HepG2 (cell line): ENCODE measurements at regions not wholly inside any gene's neighbourhood (a gene's known extent, or its start where the extent isn't known, plus 50 kb on each side); places are given as distances from the start of the nearest gene placed in this dataset.

Experiments used
- ATAC-seq: fragments of 200-7000 bp; cut with Tn5 transposase; 3 replicates; pipeline ENCODE4 v1.9.1; 2020; ENCODE audit warnings: mild to moderate bottlenecking, moderate library complexity
- BruUV-seq: library from RNA; stranded (reverse); fragments of 400-500 nt; replicated peaks from 2 replicates; lab custom pipeline; 2021; lab: Mats Ljungman, UMichigan
- CTCF ChIA-PET: fragments of 300-600 bp; formaldehyde crosslinking; extraction: SDS; loops from one replicate; lab custom pipeline; 2021; ENCODE audit warnings: low total read pairs, inconsistent platforms, low intra/inter-chr PET ratio; lab: Yijun Ruan, JAX
- POLR2A ChIA-PET: fragments of 350-600 bp; sonication (Branson Sonifier 250); formaldehyde crosslinking; loops from one replicate; lab custom pipeline; 2020; ENCODE audit warnings: antibody characterized with exemption, inconsistent platforms; lab: Yijun Ruan, JAX
- DNase-seq: peaks from one replicate; pipeline ENCODE4 v3.0.0-alpha.2; 2015; ENCODE audit warnings: low spot score
- FAIRE-seq: peaks from 3 replicates; lab custom pipeline; 2011; peaks lifted over from hg19 to GRCh38; lab: Jason Lieb, UNC
- H2AFZ ChIP-seq: one replicate; pipeline ENCODE4 v1.6.1; 2011; ENCODE audit warnings: low read length, inconsistent platforms
- H3K27ac ChIP-seq: fragments of 300-600 bp; 3 replicates; pipeline ENCODE4 v1.8.0; 2011; ENCODE audit warnings: mixed run types, mild to moderate bottlenecking, mixed read lengths, low read length, inconsistent platforms; ENCODE audit not compliant: insufficient read depth; ENCODE audit errors: extremely low read length
- H3K27me3 ChIP-seq, 2 experiments: fragments of 200-600 bp in 1 of 2; 2 replicates in 1 of 2; 3 replicates in 1 of 2; pipeline versions ENCODE4 v1.6.0 to v1.8.0; 2011; ENCODE audit warnings: low read length in 2 of 2, mild to moderate bottlenecking in 2 of 2, moderate library complexity in 2 of 2, inconsistent platforms in 1 of 2; ENCODE audit not compliant: insufficient read depth in 2 of 2, control insufficient read depth in 1 of 2
- H3K36me3 ChIP-seq, 2 experiments: fragments of 200-600 bp in 1 of 2; replicated peaks in 1 of 2; 2 replicates in 1 of 2; 3 replicates in 1 of 2; pipeline versions ENCODE4 v1.5.1 to v1.8.0; 2011; ENCODE audit warnings: low read length in 2 of 2, inconsistent platforms in 1 of 2; ENCODE audit not compliant: insufficient read depth in 2 of 2, control insufficient read depth in 1 of 2
- H3K4me1 ChIP-seq: 2 replicates; pipeline ENCODE4 v1.5.1; 2012; ENCODE audit warnings: low read length, inconsistent platforms; ENCODE audit not compliant: insufficient read depth
- H3K4me2 ChIP-seq: 2 replicates; pipeline ENCODE4 v1.6.0; 2011; ENCODE audit warnings: low read depth, low read length, inconsistent platforms
- H3K4me3 ChIP-seq, 3 experiments: fragments of 200-600 bp in 1 of 3; sonication (generic), shearing (Covaris generic) in 1 of 3; replicated peaks in 1 of 3; 2 replicates each; pipeline ENCODE4 v1.5.1; 2011 to 2016; ENCODE audit warnings: low read length in 3 of 3, inconsistent platforms in 2 of 3, low read depth in 2 of 3, mild to moderate bottlenecking in 2 of 3, control low read depth in 1 of 3, mixed read lengths in 1 of 3; ENCODE audit not compliant: insufficient read depth in 1 of 3
- H3K79me2 ChIP-seq: one replicate; pipeline ENCODE4 v1.6.1; 2011; ENCODE audit warnings: low read length, inconsistent platforms; ENCODE audit not compliant: insufficient read depth
- H3K9ac ChIP-seq: 2 replicates; pipeline ENCODE4 v1.6.0; 2011; ENCODE audit warnings: mild to moderate bottlenecking, low read depth, low read length, inconsistent platforms; ENCODE audit not compliant: insufficient read depth
- H3K9me3 ChIP-seq: 2 replicates; pipeline ENCODE4 v1.5.1; 2012; ENCODE audit warnings: mild to moderate bottlenecking, low read length
- H4K20me1 ChIP-seq: 2 replicates; pipeline ENCODE4 v1.6.0; 2011; ENCODE audit warnings: inconsistent platforms, mild to moderate bottlenecking, low read length, moderate library complexity; ENCODE audit not compliant: insufficient read depth
- ATF7 ChIP-seq, 2 experiments: fragments of 450-650 bp in 1 of 2; sonication (generic) in 1 of 2; formaldehyde crosslinking in 1 of 2; IDR thresholded peaks; 2 replicates each; pipeline versions ENCODE4 v1.4.0 to v1.6.1; 2016 to 2020; ENCODE audit warnings: antibody characterized with exemption in 1 of 2, mild to moderate bottlenecking in 1 of 2, missing genetic modification reagents in 1 of 2
- KDM4B ChIP-seq: sonication (generic); formaldehyde crosslinking; IDR thresholded peaks from 2 replicates; pipeline ENCODE4 v1.4.0; 2020; ENCODE audit warnings: missing genetic modification reagents
- MIER2 ChIP-seq: IDR thresholded peaks from 2 replicates; pipeline ENCODE4 v1.6.1; 2016; ENCODE audit warnings: missing biosample characterization, missing genetic modification reagents
- NKX3-1 ChIP-seq: sonication (generic); formaldehyde crosslinking; IDR thresholded peaks from 2 replicates; pipeline ENCODE4 v1.5.0; 2020; ENCODE audit warnings: missing genetic modification reagents
- SMAD1 ChIP-seq: sonication (generic); formaldehyde crosslinking; IDR thresholded peaks from 2 replicates; pipeline ENCODE4 v1.4.0; 2020; ENCODE audit warnings: missing genetic modification reagents, low read depth, mild to moderate bottlenecking, borderline replicate concordance
- WGBS: methylation state at CpG from one replicate; pipeline ENCODE4 v1.1.6; 2017; ENCODE audit warnings: low lambda C conversion rate; 5-methylcytosine and 5-hydroxymethylcytosine counted together
- in situ Hi-C: cut with HindIII; loops from 2 replicates; pipeline ENCODE4 v1.10.0; 2017; ENCODE audit warnings: low pct_unique_long_range_greater_than_20kb; ENCODE audit not compliant: extremely low pct_ligation_motif_present
- intact Hi-C: fragments of 100-400 bp; cut with micrococcal nuclease; formaldehyde crosslinking; loops from one replicate; pipeline ENCODE4 v1.10.0; 2022; ENCODE audit not compliant: unreplicated experiment
- TF ChIP-seq, protein P1 (sequence below): sonication (generic); formaldehyde crosslinking; IDR thresholded peaks from 2 replicates; pipeline ENCODE4 v1.4.0; 2020; ENCODE audit warnings: missing genetic modification reagents, borderline replicate concordance
- TF ChIP-seq, protein P2 (sequence below): sonication (generic); formaldehyde crosslinking; IDR thresholded peaks from 2 replicates; pipeline ENCODE4 v1.8.0; 2022; ENCODE audit warnings: low read depth, missing genetic modification reagents

DNA sequence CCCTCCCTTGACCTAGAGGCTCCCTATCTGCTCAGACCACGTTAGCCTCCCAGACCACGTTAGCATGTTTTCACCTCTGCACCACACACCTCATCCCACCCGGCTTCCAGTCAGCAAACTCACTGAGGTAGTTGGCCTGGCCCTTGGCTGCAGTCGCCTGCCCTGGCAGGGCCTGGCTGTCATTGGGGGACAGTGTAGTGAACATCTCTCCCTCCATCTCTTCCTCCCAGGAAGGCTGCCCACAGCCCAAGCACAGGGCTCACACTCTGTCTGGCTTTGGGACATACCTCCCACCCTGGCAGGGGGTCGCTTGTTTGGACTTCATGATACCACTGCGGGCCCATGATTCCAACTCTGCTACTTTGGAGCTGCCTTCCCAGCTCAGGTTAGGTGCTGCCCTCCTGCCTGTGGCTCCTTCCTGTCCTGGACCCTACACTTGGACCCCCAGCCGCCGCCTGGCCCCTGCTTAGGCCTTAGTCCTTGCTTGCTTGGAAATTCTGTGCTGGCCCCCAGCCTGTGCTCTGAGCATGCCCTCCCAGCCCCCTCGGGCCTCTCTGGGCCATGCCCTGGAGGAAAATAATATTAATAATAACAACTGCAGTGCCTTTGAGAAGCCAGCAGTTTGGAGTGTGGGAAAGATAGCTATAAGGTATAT lies 167.7 kb downstream of the COPRS start (continued):
- TF ChIP-seq, protein P1, sequence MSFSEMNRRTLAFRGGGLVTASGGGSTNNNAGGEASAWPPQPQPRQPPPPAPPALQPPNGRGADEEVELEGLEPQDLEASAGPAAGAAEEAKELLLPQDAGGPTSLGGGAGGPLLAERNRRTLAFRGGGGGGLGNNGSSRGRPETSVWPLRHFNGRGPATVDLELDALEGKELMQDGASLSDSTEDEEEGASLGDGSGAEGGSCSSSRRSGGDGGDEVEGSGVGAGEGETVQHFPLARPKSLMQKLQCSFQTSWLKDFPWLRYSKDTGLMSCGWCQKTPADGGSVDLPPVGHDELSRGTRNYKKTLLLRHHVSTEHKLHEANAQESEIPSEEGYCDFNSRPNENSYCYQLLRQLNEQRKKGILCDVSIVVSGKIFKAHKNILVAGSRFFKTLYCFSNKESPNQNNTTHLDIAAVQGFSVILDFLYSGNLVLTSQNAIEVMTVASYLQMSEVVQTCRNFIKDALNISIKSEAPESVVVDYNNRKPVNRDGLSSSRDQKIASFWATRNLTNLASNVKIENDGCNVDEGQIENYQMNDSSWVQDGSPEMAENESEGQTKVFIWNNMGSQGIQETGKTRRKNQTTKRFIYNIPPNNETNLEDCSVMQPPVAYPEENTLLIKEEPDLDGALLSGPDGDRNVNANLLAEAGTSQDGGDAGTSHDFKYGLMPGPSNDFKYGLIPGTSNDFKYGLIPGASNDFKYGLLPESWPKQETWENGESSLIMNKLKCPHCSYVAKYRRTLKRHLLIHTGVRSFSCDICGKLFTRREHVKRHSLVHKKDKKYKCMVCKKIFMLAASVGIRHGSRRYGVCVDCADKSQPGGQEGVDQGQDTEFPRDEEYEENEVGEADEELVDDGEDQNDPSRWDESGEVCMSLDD (CRISPR knock-in tag), result no peak
- no peak for TF ChIP-seq SMAD1
- TF ChIP-seq NKX3-1, result no peak
- no peak for TF ChIP-seq MIER2 (CRISPR knock-in tag)
- TF ChIP-seq, protein P2, sequence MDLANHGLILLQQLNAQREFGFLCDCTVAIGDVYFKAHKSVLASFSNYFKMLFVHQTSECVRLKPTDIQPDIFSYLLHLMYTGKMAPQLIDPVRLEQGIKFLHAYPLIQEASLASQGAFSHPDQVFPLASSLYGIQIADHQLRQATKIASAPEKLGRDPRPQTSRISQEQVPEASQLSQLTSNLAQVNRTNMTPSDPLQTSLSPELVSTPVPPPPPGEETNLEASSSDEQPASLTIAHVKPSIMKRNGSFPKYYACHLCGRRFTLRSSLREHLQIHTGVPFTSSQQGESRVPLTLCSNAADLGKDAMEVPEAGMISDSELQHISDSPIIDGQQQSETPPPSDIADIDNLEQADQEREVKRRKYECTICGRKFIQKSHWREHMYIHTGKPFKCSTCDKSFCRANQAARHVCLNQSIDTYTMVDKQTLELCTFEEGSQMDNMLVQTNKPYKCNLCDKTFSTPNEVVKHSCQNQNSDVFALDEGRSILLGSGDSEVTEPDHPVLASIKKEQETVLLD, result no peak

DNA sequence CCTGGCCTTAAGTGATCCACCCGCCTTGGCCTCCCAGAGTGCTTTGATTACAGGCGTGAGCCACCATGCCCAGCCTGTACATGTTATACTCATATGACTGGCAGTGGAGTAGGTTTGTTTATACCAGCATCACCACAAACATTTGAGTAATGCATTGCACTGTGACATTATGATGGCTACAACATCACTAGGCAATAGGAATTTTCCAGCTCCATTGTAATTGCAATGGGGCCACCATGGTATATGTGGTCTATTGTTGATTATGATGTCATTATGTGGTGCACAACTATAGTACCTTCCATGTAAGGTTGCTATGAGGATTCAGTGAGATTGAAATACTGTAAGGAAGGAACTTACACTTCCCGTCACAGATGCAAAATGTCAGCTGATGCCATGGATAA lies 168.9 kb downstream of the COPRS start:
- TF ChIP-seq ATF7 (IDR thresholded peaks at IDR 0.05) (peak; percentile 77), ATF7 (CRISPR knock-in tag; IDR thresholded peaks at IDR 0.05) (no peak), KDM4B (CRISPR knock-in tag) (no peak)
- FAIRE-seq (no peak), ATAC-seq (no peak), DNase-seq (no peak)
- Histone ChIP-seq H3K9me3 (no peaks in the 10 kb centered on the region), H3K36me3 (no peaks in the 10 kb centered on the region), H3K4me2 (no peak overlapping the region), H3K4me1 (no peaks in the 10 kb centered on the region), H3K4me3 (no peak overlapping the region), H2AFZ (no peak overlapping the region), H4K20me1 (no peaks in the 10 kb centered on the region), H3K9ac (no peak overlapping the region), H3K27ac (no peak overlapping the region), H3K79me2 (no peaks in the 10 kb centered on the region), H3K27me3 (no peaks in the 10 kb centered on the region)
- intact Hi-C loops, result no loop called here
- no TSS peak for BruUV-seq
- in situ Hi-C loops, result no loop called here
- WGBS, result 63% methylated on average over 3 of the region's 3 CpGs
- ChIA-PET CTCF (no interaction called here), POLR2A (no interaction called here)
